ENCODE measurements at regions not wholly inside any gene's neighbourhood (a gene's known extent, or its start where the extent isn't known, plus 50 kb on each side); places are given as distances from the start of the nearest gene placed in this dataset.

GRCh38 chr11:80350541-80350940, 909.7 kb upstream of the TENM4 start:
- Histone ChIP-seq H3K27me3 (ENCODE audit: control insufficient read depth in 2 of 2, insufficient read depth in 2 of 2, low read length in 2 of 2) (no peaks in the 10 kb centered on the region), H3K27ac (ENCODE audit: insufficient read depth, low read depth, low read length) (peak overlapping the region; percentile 51), H3K4me2 (ENCODE audit: insufficient read depth, low read length) (peak overlapping the region; percentile 10), H2AFZ (ENCODE audit: low read depth, low read length) (peak overlapping the region; percentile 21), H3K4me1 (ENCODE audit: control insufficient read depth, extremely low read depth, insufficient read depth, low read length) (peaks cover 9% of the 10 kb centered on the region), H3K79me2 (ENCODE audit: control insufficient read depth, insufficient read depth, low read length) (no peaks in the 10 kb centered on the region), H3K9ac (replicated peaks; ENCODE audit: extremely low read depth, insufficient read depth, low read length) (no peak overlapping the region), H3K36me3 (ENCODE audit: control insufficient read depth in 2 of 2, extremely low read depth in 1 of 2, insufficient read depth in 2 of 2, low read length in 2 of 2) (no peaks in the 10 kb centered on the region), H3K9me3 (replicated peaks; ENCODE audit: control insufficient read depth, insufficient read depth, low read length) (no peaks in the 10 kb centered on the region), H4K20me1 (replicated peaks; ENCODE audit: control insufficient read depth, extremely low read depth, insufficient read depth, low read length) (no peaks in the 10 kb centered on the region), H3K9me1 (replicated peaks; ENCODE audit: control insufficient read depth, extremely low read depth, insufficient read depth, low read length) (peaks cover 2% of the 10 kb centered on the region), H3K4me3 (replicated peaks in 1 of 3; ENCODE audit: insufficient read depth in 1 of 3, low read depth in 1 of 3, low read length in 3 of 3) (no peak overlapping the region)
- TF ChIP-seq CTCF (IDR thresholded peaks at IDR 0.05; ENCODE audit: extremely low read depth in 1 of 2, insufficient read depth in 1 of 2, low read depth in 1 of 2, low read length in 2 of 2) (no peak), GATA2 (IDR thresholded peaks at IDR 0.05; ENCODE audit: insufficient read depth, insufficient read length, low read depth, low read length) (peak; percentile 61), POLR2AphosphoS5 (IDR thresholded peaks at IDR 0.05; ENCODE audit: insufficient read depth, low read depth, low read length) (no peak), EZH2 (IDR thresholded peaks at IDR 0.05; ENCODE audit: borderline replicate concordance, low read depth, low read length, severe bottlenecking) (no peak), MAX (IDR thresholded peaks at IDR 0.05; ENCODE audit: insufficient read depth, insufficient read length) (no peak), MYC (IDR thresholded peaks at IDR 0.05; ENCODE audit: low read depth, low read length) (no peak)
- intact Hi-C loops (cut with micrococcal nuclease) (no loop called here), dilution Hi-C loops (cut with MboI; ENCODE audit: extremely low pct_ligation_motif_present, low sequenced_read_pairs) (no loop called here)
- POLR2A ChIA-PET: no interaction called here
- BruUV-seq (replicated peaks): no TSS peak
- FAIRE-seq: peak; percentile 86
- CTCF ChIA-PET: interaction anchor here (0.6 to 1.0 kb wide), 4 partner anchors 10 to 1705 kb away, joined by 3 to 7 read pairs (median 3); no protein-coding TSS in a partner anchor
- DNase-seq (ENCODE audit: low read depth, low spot score): peak; percentile 82
